G401.6 (cell line): ENCODE measurements at regions not wholly inside any gene's neighbourhood (a gene's known extent, or its start where the extent isn't known, plus 50 kb on each side); places are given as distances from the start of the nearest gene placed in this dataset.

Source experiments
- FAIRE-seq: peaks from 2 replicates; lab custom pipeline; 2012; peaks lifted over from hg19 to GRCh38; lab: Jason Lieb, UNC

- no peak for FAIRE-seq
Observed at GRCh38 chr22:22396741-22397291, 111.7 kb downstream of the ZNF280B start.

DNA sequence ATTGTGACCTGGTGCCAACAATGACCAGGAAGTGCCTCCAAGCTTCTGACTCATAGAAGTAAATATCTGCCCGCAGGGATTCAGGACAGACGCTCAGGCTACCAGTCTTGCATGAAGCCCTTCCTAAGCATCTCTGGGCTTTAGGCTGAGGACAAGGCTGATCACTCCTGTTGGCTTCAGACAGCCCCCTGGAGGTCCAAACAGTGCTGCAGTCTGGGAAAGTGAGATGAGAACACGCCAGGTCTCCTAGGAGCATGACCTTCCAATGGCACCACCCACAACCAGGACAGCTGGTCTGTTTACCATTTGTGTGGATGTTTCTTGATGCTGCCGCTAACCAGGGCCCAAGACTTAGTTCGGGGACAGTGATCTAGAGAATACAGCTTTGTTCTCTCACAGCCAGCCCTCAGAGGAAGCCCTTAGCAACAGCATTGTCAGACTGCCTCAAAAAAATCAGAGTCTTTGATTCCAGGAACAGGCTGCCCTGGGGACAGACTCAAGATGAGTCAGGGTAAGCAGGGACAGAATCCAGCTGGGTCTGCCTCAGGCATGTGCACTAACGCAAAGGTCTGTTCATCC, 111.2 kb downstream of the ZNF280B start:
- FAIRE-seq: no peak

DNA sequence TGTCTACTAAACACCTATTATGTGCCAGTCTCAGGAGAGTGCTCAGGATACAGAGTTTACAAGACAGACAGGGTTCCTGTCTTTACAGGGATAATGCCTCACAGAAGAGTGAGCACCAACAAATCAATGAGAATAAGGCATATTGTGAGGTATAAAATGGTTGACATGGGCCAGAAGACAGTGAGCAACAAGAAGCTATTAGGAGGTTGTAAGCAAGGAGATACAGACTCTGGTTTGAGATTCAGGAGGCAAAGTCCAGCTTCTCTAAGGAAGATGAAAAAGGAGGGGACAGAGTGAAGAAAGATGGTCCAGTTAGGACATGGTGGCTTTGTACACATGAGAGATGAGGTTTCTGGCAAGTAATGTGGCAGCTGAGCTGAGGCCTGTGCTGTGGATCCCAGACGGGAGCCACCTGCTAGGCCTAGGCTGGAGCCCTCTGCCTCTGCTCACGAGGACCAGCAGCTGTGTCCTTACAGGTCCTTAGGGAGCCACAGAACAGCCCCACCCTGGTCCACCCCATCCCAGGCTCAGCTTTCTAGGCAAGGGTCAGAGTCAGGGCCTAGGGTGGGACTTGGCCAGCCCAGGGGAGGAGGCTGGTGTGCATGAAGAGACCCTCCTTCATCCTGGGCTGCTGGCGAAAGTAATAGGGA, 110.5 kb downstream of the ZNF280B start:
- FAIRE-seq: no peak

- FAIRE-seq: no peak
Observed at GRCh38 chr22:22398530-22399327, 109.8 kb downstream of the ZNF280B start.

GRCh38 chr22:22400099-22400498, 108.4 kb downstream of the ZNF280B start:
- no peak for FAIRE-seq

GRCh38 chr22:22400964-22401363, 107.6 kb downstream of the ZNF280B start:
- FAIRE-seq: no peak

DNA sequence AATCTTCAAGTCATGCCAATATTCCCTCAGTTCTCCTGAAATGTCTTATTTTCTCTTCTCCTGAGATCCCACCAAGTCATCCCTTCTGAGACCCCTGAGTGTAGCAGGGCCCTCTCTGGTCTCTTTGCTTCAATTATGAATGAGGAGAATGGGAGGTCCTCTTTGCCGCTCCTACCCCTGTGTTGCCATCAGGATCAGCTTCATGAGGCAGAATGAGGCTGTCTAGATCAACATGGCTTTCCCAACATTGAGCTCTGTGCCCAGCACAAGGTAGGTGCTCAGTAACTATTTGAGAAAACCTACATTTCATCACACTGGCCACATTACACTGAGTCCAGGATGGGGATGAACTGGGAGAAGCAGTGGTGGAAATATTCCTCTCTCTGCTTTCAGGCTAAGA, 107.2 kb downstream of the ZNF280B start:
- no peak for FAIRE-seq

- no peak for FAIRE-seq
Observed at GRCh38 chr22:22403306-22403705, 105.2 kb downstream of the ZNF280B start.

DNA sequence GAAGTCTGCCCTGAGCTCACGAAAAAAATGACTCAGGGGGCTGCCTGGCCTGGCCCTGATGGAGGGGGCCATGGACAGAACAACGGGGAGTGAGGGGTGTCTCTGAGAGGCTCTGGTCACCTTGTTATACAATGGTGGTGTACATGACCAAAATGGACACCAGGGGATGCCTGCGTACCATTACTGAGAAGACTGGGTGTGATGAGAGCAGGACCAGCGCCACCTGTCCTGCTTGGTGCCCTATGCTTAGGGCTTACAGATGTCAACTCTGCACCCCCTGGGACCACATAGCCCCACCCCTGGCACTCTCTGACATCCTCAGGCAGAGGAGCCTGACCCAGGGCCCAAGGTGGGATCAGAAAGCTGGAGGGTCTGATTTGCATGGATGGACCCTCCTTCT, 104.8 kb downstream of the ZNF280B start:
- no peak for FAIRE-seq

GRCh38 chr22:22404598-22405284, 103.8 kb downstream of the ZNF280B start:
- no peak for FAIRE-seq

DNA sequence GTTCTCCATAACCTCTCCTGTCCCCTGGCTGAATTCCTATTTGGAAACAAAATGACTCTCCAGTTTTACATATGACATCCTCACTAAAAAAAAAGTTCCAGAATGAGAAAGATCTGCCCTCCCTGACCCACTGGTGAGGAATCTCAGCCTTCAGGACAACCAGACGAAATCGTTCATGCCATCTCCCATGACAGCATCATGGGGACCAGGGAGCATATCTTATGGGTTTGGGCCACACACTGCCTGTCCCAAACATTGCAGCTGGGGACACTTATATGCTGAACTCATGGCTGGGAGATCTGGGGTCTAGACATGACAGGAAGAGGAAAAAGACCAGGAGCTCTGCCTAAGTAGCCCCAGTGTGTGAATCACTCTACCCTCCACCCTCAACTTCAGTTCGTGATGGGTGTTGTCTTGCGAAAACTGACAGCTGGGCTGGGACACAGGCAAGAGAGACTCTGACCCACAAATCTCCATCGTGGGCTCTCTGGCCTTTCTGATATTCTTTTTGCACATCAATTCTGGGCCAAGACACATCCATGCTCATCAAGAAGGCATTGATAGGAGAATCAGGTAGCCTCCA, 102.0 kb downstream of the ZNF280B start:
- no peak for FAIRE-seq

- FAIRE-seq: no peak
Observed at GRCh38 chr22:22407061-22407460, 101.5 kb downstream of the ZNF280B start.

DNA sequence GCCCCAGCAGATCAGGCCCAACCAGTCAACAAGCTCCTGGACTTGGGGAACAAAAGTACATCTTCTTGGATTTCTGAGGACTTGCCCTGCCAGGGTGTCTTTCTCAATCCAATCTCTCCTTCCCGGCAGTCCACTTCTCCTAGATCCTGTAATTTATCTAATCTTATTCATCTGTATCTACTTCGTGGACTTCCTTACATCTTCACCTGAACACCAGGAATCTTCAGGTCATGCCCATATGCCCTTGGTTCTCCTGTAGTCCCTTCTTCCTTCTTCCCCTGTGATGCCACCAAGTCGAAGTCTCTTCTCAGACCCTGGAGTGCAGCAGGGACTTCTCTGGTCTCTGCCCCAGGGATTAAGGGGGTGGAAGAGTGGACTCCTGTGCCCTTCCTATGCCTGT, 100.3 kb downstream of the ZNF280B start:
- FAIRE-seq: no peak

GRCh38 chr22:22408731-22409696, 99.5 kb downstream of the ZNF280B start:
- no peak for FAIRE-seq

- no peak for FAIRE-seq
Observed at GRCh38 chr22:22410121-22410520, 98.4 kb downstream of the ZNF280B start.

- FAIRE-seq: no peak
Observed at GRCh38 chr22:22410677-22411076, 97.9 kb downstream of the ZNF280B start.

DNA sequence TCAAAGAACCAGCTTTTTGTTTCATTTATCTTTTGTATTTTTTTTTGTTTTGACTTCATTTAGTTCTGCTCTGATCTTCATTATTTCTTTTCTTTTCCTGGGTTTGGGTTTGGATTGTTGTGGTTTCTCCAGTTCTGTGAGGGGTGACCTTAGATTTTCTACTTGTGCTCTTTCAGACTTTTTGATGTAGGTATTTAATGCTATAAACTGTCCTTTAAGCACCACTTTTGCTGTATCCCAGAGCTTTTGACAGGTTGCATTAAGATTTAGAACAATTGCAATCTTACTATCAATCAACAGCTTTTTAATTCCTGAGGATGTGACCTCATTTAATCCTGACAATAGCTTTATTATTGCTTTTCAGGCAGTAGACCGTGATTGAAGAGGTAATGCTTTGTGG, 94.3 kb downstream of the ZNF280B start:
- FAIRE-seq: no peak

DNA sequence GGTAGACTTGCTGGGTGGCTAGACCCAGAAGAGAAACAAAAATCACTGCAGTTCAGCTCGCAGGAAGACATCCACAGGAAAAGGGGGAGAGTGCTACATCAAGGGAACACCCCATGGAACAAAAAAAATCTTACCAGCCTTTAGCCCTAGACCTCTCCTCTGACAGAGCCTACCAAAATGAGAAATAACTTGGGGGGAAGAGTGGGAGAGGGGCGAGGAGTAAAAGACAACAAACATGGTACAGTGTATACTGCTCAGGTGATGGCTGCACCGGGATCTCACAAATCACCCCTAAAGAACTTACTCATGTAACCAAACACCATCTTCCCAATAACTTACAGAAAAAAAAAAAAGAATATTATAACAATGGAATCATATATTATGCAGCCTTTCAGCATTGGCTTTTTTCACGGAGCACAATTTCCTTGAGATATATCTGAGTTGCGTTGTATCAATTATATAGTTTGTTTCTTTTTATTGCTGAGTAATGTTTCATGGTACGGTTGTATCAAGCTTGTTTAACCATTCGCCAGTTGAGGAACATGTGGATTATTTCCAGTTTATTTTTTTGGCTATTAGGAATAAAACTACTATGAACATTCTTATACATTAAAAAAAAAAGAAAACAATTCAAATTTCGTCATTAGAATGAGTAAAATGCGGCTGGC, 90.9 kb downstream of the ZNF280B start:
- no peak for FAIRE-seq

DNA sequence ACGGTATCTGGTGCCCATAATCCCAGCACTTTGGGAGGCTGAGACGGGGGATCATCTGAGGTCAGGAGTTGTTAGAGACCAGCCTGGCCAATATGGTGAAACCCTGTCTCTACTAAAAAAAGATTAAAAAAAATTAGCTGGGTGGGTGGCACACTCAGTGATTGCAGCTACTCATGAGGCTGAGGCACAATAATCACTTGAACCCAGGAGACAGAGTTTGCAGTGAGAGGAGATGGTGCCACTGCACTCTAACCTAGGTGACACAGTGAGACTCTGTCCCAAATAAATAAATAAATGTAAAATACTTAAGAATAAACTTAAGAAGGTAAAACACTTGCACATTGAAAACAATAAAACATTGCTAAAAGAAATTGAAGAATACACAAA, 90.4 kb downstream of the ZNF280B start:
- FAIRE-seq: no peak

DNA sequence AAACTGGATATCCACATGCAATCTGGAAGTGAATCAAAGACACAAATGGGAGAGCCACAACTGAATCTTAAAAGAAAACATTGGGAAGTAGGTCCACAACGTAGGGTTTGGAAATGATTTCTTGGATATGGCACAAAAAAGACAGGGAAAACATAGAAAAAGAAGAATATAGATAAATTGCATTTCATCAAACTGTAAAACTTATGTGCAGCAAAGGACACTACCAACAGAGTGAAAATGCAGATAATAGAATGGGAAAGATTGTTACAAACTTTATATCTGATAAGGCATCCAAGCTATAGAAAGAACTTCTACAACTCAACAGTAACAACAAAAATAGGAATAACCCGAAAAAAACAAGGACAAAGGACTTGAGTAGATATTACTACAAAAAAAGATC, 89.6 kb downstream of the ZNF280B start:
- FAIRE-seq: no peak

DNA sequence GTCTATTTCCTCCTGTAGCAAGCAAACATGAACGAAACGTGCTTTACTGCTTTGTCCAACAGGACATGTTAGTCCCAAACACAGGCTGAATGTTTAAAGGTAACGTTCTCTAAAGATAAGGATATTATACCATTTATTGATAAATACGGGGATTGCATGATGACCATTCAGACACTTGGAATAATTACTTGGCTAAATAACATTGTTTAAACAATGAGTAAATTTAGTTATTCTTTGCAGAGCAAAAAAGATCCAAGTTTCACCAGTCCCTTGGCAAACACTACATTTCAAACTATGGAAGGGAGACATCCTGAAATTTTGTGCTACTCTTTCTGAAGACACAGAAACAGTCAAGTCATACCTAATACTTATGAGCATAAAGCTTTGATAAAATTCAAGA, 88.0 kb downstream of the ZNF280B start:
- no peak for FAIRE-seq
